ENCODE measurements at regions not wholly inside any gene's neighbourhood (a gene's known extent, or its start where the extent isn't known, plus 50 kb on each side); places are given as distances from the start of the nearest gene placed in this dataset.

DNA sequence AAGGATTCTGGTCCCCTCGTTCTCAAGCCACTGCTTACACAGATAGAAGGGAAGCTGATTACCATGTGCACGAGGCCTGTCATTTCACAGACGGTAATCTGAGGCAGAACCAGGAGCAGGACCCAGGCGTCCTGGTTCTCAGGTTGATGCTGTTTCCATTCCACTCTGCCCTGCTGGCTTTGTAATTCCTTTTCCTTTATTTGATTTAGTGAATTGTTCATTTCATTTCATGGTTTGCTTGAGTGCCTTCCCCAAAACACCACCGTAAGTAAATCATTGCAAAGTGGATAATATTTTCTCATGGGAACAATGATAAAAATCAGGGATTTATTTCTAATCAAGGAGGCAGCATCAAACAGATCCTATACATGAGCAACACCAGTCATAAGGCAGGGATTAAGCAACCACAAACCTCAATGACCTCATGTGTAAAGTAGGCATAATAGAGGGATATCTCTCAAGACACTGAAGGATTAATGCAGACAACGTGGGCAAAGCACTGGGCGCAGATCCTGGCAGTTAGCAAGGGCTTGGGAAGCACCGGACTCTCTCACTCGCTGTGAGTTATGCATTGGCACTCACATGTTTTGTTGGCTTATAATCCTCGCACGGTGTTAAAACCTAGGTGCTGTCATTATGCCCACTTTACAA is 229.5 kb upstream of the FOXQ1 start:
- no peaks in the 10 kb centered on the region for H3K79me2 ChIP-seq (ENCODE audit: insufficient read depth, low read length)
- POLR2A ChIA-PET = no interaction called here
- H3K4me2 ChIP-seq (ENCODE audit: low read length) = no peak overlapping the region
- ATAC-seq = no peak
- H3K9me2 ChIP-seq (ENCODE audit: insufficient read depth) = no peaks in the 10 kb centered on the region
- H3K27ac ChIP-seq (ENCODE audit: low read depth, low read length) = no peak overlapping the region
- TF ChIP-seq, protein P1, sequence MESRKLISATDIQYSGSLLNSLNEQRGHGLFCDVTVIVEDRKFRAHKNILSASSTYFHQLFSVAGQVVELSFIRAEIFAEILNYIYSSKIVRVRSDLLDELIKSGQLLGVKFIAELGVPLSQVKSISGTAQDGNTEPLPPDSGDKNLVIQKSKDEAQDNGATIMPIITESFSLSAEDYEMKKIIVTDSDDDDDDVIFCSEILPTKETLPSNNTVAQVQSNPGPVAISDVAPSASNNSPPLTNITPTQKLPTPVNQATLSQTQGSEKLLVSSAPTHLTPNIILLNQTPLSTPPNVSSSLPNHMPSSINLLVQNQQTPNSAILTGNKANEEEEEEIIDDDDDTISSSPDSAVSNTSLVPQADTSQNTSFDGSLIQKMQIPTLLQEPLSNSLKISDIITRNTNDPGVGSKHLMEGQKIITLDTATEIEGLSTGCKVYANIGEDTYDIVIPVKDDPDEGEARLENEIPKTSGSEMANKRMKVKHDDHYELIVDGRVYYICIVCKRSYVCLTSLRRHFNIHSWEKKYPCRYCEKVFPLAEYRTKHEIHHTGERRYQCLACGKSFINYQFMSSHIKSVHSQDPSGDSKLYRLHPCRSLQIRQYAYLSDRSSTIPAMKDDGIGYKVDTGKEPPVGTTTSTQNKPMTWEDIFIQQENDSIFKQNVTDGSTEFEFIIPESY (IDR thresholded peaks at IDR 0.05; ENCODE audit: extremely low read depth, insufficient replicate concordance, low read length) = no peak
- TF ChIP-seq POLR2A (IDR thresholded peaks at IDR 0.05; ENCODE audit: borderline replicate concordance, extremely low read depth, insufficient read depth, insufficient read length) = no peak
- no peak for TF ChIP-seq ELF1 (IDR thresholded peaks at IDR 0.05; ENCODE audit: borderline replicate concordance, low read depth)
- TF ChIP-seq RAD21 (IDR thresholded peaks at IDR 0.05; ENCODE audit: low read depth) = no peak
- TF ChIP-seq CBX3 (IDR thresholded peaks at IDR 0.05; ENCODE audit: low read depth) = no peak
- no peak for TF ChIP-seq YY1 (IDR thresholded peaks at IDR 0.05; ENCODE audit: extremely low read depth, insufficient replicate concordance, low read depth, low read length)
- TF ChIP-seq, protein P2, sequence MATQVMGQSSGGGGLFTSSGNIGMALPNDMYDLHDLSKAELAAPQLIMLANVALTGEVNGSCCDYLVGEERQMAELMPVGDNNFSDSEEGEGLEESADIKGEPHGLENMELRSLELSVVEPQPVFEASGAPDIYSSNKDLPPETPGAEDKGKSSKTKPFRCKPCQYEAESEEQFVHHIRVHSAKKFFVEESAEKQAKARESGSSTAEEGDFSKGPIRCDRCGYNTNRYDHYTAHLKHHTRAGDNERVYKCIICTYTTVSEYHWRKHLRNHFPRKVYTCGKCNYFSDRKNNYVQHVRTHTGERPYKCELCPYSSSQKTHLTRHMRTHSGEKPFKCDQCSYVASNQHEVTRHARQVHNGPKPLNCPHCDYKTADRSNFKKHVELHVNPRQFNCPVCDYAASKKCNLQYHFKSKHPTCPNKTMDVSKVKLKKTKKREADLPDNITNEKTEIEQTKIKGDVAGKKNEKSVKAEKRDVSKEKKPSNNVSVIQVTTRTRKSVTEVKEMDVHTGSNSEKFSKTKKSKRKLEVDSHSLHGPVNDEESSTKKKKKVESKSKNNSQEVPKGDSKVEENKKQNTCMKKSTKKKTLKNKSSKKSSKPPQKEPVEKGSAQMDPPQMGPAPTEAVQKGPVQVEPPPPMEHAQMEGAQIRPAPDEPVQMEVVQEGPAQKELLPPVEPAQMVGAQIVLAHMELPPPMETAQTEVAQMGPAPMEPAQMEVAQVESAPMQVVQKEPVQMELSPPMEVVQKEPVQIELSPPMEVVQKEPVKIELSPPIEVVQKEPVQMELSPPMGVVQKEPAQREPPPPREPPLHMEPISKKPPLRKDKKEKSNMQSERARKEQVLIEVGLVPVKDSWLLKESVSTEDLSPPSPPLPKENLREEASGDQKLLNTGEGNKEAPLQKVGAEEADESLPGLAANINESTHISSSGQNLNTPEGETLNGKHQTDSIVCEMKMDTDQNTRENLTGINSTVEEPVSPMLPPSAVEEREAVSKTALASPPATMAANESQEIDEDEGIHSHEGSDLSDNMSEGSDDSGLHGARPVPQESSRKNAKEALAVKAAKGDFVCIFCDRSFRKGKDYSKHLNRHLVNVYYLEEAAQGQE (IDR thresholded peaks at IDR 0.05; ENCODE audit: low read depth) = no peak
- TF ChIP-seq, protein P3, sequence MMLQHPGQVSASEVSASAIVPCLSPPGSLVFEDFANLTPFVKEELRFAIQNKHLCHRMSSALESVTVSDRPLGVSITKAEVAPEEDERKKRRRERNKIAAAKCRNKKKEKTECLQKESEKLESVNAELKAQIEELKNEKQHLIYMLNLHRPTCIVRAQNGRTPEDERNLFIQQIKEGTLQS (IDR thresholded peaks at IDR 0.05) = no peak
- TF ChIP-seq EZH2 (IDR thresholded peaks at IDR 0.05) = no peak
- TF ChIP-seq ZFX (IDR thresholded peaks at IDR 0.05) = no peak
- TF ChIP-seq, protein P4, sequence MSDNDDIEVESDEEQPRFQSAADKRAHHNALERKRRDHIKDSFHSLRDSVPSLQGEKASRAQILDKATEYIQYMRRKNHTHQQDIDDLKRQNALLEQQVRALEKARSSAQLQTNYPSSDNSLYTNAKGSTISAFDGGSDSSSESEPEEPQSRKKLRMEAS (IDR thresholded peaks at IDR 0.05) = no peak
- TF ChIP-seq SRF (IDR thresholded peaks at IDR 0.05; ENCODE audit: low read depth) = no peak
- no TSS peak for BruUV-seq (replicated peaks)
- no peaks in the 10 kb centered on the region for H3K27me3 ChIP-seq (ENCODE audit: insufficient read depth, low read length)
- no peaks in the 10 kb centered on the region for H3K4me1 ChIP-seq (ENCODE audit: control insufficient read depth in 1 of 2, insufficient read depth in 2 of 2, low read length in 2 of 2)
- intact Hi-C loops (cut with micrococcal nuclease) = no loop called here
- RAD21 ChIA-PET (ENCODE audit: low non-redundant PET in 1 of 2, low total read pairs in 2 of 2, uncharacterized antibody in 2 of 2, unreplicated experiment in 2 of 2) = no interaction called here
- H3K4me3 ChIP-seq (replicated peaks in 1 of 2; ENCODE audit: low read depth in 1 of 2, low read length in 2 of 2) = no peak overlapping the region
- H3K36me3 ChIP-seq (ENCODE audit: control insufficient read depth in 1 of 2, insufficient read depth in 2 of 2, low read length in 2 of 2) = no peaks in the 10 kb centered on the region
- H3K9me3 ChIP-seq (ENCODE audit: control insufficient read depth in 1 of 2, insufficient read depth in 1 of 2, low read depth in 1 of 2, low read length in 2 of 2) = no peaks in the 10 kb centered on the region
- H3K9ac ChIP-seq (ENCODE audit: low read length) = no peak overlapping the region
- DNase-seq (ENCODE audit: low read depth, low spot score) = no peak
- H4K20me1 ChIP-seq (ENCODE audit: insufficient read depth) = no peaks in the 10 kb centered on the region
- H2AFZ ChIP-seq (ENCODE audit: low read depth, low read length, poor library complexity, severe bottlenecking) = no peak overlapping the region
- CTCF ChIA-PET = no interaction called here
